ENCODE measurements at regions not wholly inside any gene's neighbourhood (a gene's known extent, or its start where the extent isn't known, plus 50 kb on each side); places are given as distances from the start of the nearest gene placed in this dataset.

DNA sequence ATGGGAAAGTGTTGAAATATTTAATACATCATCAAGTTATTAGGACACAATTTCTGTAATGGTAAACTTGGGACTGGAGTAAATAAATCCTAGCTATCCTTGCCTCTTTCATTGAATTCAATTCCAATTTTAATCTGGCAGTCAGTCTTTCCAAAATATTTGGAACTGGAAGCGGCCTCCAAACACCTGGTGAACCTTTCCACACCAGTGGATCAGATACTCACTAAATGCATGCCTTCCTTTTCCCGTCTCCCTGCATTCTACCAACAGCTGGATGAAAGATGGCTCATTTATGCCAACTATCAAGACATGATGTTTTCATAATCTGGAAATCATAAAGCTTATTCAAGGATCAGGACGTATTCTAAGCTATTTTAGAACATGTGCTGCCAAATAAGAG is 488.2 kb upstream of the SPHKAP start:
- Histone ChIP-seq H3K27ac (ENCODE audit: low read depth, low read length, poor library complexity, severe bottlenecking) (no peak overlapping the region), H2AFZ (ENCODE audit: low read length) (no peak overlapping the region), H3K79me2 (ENCODE audit: insufficient read depth, low read length) (no peaks in the 10 kb centered on the region), H4K20me1 (ENCODE audit: insufficient read depth, low read length) (no peaks in the 10 kb centered on the region), H3K36me3 (ENCODE audit: insufficient read depth, low read length) (no peaks in the 10 kb centered on the region), H3K9ac (ENCODE audit: low read length) (no peak overlapping the region), H3K9me3 (ENCODE audit: low read length) (no peaks in the 10 kb centered on the region), H3K4me2 (ENCODE audit: low read length) (no peak overlapping the region), H3K9me2 (ENCODE audit: low read depth, low read length) (no peaks in the 10 kb centered on the region), H3K4me3 (ENCODE audit: low read depth, low read length, poor library complexity, severe bottlenecking) (no peak overlapping the region), H3F3A (ENCODE audit: insufficient read depth, low read length) (no peaks in the 10 kb centered on the region), H3K27me3 (ENCODE audit: insufficient read depth, low read length) (no peaks in the 10 kb centered on the region), H3K4me1 (ENCODE audit: insufficient read depth, low read length, severe bottlenecking) (no peaks in the 10 kb centered on the region)
- no peak for TF ChIP-seq EZH2 (IDR thresholded peaks at IDR 0.05; ENCODE audit: borderline replicate concordance, low read length)
- TF ChIP-seq, protein P1, sequence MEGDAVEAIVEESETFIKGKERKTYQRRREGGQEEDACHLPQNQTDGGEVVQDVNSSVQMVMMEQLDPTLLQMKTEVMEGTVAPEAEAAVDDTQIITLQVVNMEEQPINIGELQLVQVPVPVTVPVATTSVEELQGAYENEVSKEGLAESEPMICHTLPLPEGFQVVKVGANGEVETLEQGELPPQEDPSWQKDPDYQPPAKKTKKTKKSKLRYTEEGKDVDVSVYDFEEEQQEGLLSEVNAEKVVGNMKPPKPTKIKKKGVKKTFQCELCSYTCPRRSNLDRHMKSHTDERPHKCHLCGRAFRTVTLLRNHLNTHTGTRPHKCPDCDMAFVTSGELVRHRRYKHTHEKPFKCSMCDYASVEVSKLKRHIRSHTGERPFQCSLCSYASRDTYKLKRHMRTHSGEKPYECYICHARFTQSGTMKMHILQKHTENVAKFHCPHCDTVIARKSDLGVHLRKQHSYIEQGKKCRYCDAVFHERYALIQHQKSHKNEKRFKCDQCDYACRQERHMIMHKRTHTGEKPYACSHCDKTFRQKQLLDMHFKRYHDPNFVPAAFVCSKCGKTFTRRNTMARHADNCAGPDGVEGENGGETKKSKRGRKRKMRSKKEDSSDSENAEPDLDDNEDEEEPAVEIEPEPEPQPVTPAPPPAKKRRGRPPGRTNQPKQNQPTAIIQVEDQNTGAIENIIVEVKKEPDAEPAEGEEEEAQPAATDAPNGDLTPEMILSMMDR (IDR thresholded peaks at IDR 0.05; ENCODE audit: low read length): no peak

DNA sequence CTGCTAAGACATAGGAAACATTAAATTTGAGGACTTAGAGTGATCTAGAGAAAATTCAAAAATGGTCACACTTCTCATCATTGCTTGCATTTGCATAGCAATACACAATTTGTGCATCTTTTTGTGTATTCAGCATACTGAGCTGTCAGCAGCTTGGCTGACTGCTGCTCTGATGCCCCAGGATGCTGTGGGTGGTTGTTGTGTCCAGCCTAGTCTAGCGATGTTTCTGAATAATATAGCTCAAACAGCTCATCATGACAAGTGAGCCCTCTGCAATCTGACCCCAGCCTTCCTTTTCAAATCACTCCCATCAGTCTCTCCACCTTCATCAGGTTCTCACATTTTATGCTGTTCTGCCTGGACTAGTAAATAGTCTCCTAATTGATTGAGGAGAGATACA is 483.7 kb upstream of the SPHKAP start:
- Histone ChIP-seq H3K4me1 (ENCODE audit: insufficient read depth, low read length, severe bottlenecking) (no peaks in the 10 kb centered on the region), H3F3A (ENCODE audit: insufficient read depth, low read length) (no peaks in the 10 kb centered on the region), H3K27me3 (ENCODE audit: insufficient read depth, low read length) (no peaks in the 10 kb centered on the region), H3K79me2 (ENCODE audit: insufficient read depth, low read length) (no peaks in the 10 kb centered on the region), H3K36me3 (ENCODE audit: insufficient read depth, low read length) (no peaks in the 10 kb centered on the region), H3K27ac (ENCODE audit: low read depth, low read length, poor library complexity, severe bottlenecking) (no peak overlapping the region), H3K4me3 (ENCODE audit: low read depth, low read length, poor library complexity, severe bottlenecking) (no peak overlapping the region), H3K9me3 (ENCODE audit: low read length) (no peaks in the 10 kb centered on the region), H3K9me2 (ENCODE audit: low read depth, low read length) (no peaks in the 10 kb centered on the region), H4K20me1 (ENCODE audit: insufficient read depth, low read length) (no peaks in the 10 kb centered on the region), H3K4me2 (ENCODE audit: low read length) (no peak overlapping the region), H3K9ac (ENCODE audit: low read length) (no peak overlapping the region), H2AFZ (ENCODE audit: low read length) (no peak overlapping the region)
- TF ChIP-seq EZH2 (IDR thresholded peaks at IDR 0.05; ENCODE audit: borderline replicate concordance, low read length): no peak
- TF ChIP-seq, protein P1 (IDR thresholded peaks at IDR 0.05; ENCODE audit: low read length): no peak

DNA sequence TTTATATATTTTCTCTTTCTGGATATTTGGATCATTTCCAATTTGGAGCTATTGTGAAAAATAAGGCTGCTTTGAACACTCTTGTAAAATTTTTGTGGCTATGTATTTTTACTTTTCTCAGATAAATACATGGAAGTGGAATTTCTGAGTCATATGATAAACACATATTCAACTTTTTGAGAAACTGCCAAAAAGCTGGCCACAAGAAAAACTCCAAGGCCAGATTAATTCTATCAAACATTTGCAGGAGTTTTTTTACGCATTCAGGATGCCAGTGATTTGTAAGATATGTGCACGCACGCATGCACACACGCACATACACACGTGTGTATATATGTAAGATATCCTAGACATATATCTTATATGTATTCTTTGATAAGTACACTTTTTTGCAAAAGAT is 477.5 kb upstream of the SPHKAP start:
- Histone ChIP-seq H4K20me1 (ENCODE audit: insufficient read depth, low read length) (no peaks in the 10 kb centered on the region; the same call in 1 of the 2 replicates), H3K4me2 (ENCODE audit: low read length) (no peak overlapping the region), H3K9me3 (ENCODE audit: low read length) (no peaks in the 10 kb centered on the region), H3K4me3 (ENCODE audit: low read depth, low read length, poor library complexity, severe bottlenecking) (no peak overlapping the region), H2AFZ (ENCODE audit: low read length) (no peak overlapping the region), H3F3A (ENCODE audit: insufficient read depth, low read length) (no peaks in the 10 kb centered on the region), H3K27ac (ENCODE audit: low read depth, low read length, poor library complexity, severe bottlenecking) (no peak overlapping the region), H3K36me3 (ENCODE audit: insufficient read depth, low read length) (no peaks in the 10 kb centered on the region), H3K27me3 (ENCODE audit: insufficient read depth, low read length) (no peaks in the 10 kb centered on the region), H3K9ac (ENCODE audit: low read length) (no peak overlapping the region), H3K9me2 (ENCODE audit: low read depth, low read length) (no peaks in the 10 kb centered on the region), H3K79me2 (ENCODE audit: insufficient read depth, low read length) (no peaks in the 10 kb centered on the region), H3K4me1 (ENCODE audit: insufficient read depth, low read length, severe bottlenecking) (no peaks in the 10 kb centered on the region)
- TF ChIP-seq, protein P1 (IDR thresholded peaks at IDR 0.05; ENCODE audit: low read length): no peak
- TF ChIP-seq EZH2 (IDR thresholded peaks at IDR 0.05; ENCODE audit: borderline replicate concordance, low read length): no peak
